GM04504 (cell line): ENCODE measurements at regions not wholly inside any gene's neighbourhood (a gene's known extent, or its start where the extent isn't known, plus 50 kb on each side); places are given as distances from the start of the nearest gene placed in this dataset.
A peak's percentile ranks its signal among the peaks of the same experiment; 100 is the strongest.
"Not testable (repeated sequence)": the region's sequence is repeated elsewhere in the genome, so short reads cannot be mapped to it uniquely, and the experiment has no call there.

Experiments
- DNase-seq: peaks from one replicate; pipeline ENCODE4 v3.0.0-alpha.2; 2012; ENCODE audit warnings: low read depth

DNA sequence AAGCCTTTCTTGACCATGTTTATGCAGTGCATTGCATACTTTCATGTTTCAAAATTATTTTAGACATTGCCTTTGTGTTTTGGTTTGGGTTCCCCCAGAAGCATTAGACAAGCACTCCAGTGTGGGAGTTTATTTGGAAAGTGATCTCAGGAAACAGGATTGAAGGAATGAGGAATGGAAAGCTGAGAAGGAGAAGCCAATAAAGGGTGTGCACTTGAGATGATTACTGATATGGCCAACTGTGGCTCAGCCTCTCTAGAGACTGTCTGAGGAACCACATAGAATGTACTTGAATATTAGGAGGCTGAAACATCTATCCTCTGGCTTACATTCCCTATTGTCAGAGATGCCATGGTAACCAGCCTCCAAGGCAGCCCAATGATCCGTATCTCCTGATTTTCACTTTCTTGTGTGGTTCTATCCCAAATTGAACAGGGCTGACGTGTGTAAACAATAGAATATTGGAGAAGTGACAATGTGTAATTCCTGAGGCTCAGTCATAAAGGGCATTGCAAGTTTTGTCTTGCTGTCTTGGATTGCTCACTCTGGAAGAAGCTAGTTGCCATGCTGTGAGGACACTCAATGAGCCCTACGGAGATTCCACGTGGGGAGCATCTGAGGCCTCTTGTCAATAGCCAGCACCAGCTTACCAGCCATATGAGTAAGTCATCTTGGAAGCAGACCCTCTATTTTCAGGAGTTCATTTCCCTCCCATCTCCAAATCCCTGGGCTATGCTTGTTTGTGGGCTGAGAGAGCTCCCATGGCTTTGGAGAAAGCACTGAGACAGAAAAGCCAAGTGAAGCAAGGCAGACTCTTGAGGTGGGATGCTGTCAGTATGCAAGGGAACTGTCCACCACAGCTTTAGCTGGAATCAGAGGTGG, 84.7 kb downstream of the SCN11A start:
- DNase-seq: no peak

DNA sequence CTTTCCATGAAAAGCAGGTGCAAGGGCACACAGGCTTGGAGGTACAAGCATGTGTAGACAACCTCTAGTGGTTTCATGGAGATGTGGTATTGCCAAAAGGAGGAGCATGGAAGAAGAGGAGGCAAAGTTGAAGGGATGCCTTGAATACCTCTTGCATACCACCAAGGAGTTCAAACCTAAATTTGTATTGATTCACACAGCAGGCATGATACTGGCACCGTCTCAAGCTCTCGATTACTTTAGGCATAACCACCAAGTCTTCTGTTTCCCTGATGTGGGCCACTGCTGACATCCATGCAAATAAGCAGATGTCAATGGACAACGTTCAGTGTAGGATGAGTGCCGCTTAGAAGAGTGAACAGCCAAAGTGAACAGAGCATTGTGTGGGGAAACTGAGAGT, 87.1 kb downstream of the SCN11A start:
- no peak for DNase-seq

DNA sequence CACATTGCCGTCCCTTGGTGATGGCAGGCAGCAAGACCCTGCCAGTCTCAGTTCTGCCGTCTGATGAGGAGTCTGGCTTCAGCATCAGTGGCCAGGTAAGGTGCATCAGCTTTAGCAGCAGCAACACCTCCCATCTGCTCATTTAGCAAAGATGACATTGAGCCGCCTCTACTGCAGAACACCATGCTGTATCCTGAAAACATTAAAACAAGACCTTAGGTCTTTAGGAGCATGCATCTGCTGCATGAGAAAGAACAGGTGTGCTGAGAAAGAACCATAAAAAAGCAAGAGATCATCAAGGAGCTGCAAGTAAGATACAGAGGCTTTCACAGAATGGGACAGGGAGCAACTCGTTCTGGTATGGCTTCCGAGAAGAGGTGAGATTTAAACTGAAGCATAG, 87.5 kb downstream of the SCN11A start:
- no peak for DNase-seq

DNA sequence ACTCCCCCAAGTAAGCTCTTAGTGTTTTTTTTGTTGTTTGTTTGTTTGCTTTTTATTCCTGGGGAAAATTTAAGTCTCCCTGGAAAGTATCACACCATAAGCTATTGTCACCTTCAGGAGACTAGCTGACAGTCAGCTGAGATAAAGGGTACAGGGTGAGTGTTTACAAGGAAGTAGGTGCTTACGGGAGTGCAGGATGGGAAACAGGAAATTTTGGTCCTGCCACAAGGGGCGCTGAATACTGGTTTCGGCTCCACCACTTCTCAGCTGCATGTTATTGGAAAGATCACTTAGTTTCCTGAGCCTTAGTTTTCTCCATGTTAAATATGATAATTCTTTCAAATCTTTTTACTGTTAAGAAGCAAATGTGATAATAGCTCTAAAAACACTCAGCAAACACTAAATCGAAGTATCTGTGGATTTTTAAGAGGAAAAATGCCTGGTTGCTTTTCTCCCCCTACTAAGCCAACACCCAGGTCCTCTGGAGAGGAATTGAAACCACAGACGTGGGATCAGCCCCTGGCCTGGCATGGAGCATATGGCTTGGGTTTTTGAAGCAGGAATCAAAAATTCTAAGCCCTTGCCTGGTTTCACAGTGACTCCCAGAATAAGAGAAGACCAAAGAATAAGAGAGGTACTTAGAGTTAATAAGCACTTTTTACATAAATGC, 90.7 kb downstream of the SCN11A start:
- peak; percentile 11 for DNase-seq

DNA sequence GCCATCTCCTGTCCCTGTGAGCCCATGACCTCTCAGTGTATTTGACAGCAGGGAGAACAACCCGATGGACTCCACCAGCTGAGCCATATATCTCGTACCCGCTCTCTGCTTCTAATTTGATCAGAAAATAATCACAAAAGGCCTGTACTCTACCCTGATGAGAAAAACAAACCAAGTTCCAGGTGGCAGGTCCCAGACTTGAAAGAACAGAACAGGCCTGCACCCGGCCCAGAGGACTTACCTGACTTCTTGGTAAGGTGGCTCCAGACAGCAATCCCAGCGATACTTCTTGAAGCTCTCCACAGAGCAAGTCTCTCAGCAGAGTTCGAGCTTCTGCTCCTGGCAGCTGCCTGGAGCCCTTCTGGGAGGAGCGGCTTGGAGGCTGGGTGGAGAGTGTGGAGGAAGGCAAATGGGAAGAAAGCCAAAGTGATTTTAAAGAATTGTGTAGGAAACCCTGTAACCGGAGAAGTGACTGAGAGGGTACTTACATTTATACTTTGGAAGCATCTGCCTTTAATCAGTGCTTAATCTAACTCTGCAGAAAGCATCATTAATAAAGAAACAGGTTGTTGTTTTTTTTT, 91.6 kb downstream of the SCN11A start:
- DNase-seq: no peak

DNA sequence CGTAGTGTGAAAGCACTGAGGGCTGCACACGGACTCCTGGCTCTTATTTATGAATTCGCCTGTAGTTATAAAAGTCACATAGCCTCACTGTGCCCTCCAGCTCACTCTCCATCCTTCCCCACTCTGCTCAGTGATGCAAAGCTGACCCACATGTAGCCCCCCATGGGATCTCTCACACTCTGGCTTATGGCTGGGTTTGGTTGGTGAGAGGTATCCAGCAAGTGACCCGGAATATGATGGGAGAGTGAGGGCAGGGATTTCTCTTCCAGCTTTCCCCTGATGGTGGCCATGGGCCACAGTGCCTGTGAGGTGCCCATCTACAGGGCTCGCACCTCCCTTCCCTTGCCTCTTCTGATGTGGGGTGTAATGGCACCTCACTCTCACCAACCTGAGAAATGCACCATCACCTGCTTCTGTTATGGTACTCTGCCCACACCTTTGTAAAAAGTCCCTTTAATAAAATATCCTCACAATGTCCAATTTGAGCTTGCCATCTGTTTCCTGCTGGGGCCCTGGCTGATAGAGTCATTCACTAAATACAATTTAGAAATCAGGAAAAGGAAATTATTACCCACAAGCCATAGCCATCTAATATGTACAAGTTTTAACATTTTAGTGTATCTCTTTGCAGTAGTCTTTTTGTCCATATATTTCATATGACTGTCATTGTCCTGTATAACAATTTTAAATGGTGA, 93.6 kb downstream of the SCN11A start:
- DNase-seq: no peak

DNA sequence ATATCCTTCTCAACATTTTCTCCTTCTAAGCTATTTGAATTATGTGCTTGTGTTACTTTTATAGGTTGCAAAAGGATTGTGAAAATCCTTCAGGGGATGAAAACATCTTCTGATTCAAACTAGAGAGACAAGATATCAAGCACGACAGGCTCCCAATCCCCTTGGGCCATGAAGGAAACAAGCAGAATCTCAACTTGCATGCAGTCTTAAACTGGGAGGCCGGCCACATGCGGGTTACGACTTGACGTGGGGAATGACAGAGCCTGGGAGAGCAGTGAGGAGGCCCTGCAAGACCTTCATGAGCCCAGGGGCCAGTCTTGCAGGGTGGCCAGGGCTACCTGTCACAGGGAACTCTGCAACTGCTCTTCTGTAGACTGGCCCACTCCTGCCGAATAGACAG, 94.4 kb downstream of the SCN11A start:
- no peak for DNase-seq

DNA sequence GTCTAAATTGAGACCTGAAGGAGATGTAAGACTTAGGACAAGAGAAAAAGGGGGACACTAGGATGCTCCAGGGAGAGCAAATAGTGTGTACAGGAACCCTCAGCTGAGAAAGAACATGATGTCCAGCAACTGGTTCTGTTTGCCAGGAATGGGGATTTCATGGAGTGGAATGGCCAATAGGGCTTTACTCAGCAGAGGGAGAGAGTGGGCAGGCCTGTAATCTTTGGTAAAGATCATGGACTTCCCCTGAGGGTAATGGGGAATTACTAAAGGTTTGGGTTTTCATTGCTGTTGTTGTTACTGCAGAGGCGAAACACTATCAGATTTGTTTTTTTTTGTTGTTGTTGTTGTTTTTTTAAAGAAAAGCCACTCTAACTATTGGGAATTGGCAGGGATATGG, 99.0 kb downstream of the SCN11A start:
- no peak for DNase-seq

DNA sequence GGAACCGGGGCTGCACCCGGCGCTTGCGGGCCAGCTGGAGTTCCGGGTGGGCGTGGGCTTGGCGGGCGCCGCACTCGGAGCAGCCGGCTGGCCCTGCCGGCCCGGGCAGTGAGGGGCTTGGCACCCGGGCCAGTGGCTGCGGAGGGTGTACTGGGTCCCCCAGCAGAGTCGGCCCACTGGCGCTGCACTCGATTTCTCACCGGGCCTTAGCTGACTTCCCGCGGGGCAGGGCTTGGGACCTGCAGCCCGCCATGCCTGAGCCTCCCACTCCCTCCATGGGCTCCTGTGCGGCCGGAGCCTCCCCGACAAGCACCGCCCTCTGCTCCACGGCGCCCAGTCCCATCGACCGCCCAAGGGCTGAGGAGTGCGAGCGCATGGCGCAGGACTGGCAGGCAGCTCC, 100.6 kb downstream of the SCN11A start:
- not testable (repeated sequence) for DNase-seq

DNA sequence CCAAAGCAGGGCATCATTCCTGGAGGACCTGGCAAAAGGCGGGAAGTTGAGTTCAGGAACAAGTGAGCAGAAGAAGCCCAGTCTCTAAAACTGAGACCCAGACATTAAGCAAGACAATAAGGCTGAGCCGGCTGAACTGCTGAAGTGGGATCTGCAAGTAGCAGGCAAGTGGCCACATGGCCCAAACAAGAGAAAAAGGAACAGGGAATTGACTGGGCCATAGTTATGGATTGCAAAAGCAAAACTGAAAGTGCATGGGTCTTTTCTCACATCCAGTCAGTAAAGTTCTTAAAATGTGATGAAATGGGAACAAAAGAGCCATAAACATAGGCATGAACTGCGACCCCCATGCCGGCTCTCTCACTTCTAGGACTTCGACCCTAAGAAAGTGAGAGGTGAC, 101.2 kb downstream of the SCN11A start:
- DNase-seq: no peak

DNA sequence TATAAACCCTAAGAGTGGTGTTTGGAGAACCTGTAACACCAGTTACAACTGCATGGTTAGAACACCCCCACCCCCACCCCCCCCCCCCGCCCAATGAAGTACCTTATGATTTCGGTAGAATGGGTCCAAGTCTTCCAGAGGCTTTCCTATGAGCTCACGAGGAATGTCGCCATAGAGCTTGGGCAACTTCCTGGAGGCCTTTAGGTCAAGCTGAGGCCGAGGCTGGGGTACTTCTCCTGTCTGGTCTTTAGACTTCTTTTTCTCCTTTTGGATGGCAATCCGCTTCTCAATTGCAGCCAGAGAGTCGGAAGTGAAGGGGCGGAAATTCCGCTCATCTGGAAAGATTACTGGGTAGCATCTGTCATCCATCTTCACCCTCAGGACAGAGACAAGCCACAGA, 101.8 kb downstream of the SCN11A start:
- no peak for DNase-seq

DNA sequence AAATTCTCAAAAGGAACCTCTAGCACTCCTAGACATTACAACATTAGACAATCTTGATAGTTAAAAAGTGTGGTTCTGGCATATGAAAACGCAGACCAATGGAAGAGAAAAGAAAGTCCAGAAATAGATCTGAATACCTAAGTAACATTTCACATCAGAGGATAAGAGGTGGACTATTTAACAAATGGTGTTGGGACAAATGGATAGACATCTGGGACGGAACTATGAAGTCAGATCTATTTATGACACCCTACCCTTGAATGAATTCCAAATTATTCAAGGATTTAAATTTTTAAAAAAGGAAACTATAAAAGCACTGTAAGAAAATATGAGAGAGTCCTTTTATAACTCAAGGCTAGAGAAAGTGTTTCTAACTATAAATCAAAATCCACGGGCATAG, 111.3 kb downstream of the SCN11A start:
- no peak for DNase-seq

DNA sequence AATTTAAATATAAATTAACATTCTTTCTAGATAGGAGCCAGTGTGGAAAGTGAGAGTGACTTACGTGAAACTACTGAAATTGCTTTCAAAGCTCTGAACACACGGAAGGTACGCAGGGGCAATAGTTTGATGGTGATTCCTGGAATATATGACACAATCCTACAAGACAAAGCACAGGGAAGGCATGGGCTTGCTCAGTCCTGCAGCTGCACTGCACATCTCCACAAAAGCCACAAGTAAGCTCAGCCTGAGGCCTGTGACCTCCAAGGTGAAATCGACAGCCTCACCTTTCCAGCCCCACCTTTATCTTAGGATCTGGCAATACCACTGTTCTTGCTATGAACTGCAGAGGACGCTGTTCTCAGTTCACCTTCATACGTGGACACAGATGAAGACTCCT, 109.3 kb upstream of the SCN10A start:
- no peak for DNase-seq

DNA sequence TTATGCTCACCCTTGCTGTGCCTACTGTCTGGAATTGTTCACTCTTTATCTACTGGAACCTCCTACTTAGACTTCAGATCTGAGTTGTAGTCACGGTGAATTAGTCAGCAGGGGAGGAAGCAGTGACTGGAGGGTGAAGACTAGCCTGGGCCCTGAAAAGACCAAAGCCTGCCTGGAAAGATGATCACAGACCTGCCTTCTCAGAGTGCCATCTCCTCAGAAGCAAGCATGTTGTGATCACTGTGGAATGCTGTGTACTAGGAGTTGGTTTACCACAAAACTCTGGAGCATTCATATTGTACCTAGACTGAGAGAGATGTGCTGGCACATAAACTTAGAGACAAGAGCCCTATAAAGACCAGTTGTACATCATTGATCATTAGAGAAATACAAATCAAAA, 100.7 kb upstream of the SCN10A start:
- DNase-seq: peak; percentile 10

DNA sequence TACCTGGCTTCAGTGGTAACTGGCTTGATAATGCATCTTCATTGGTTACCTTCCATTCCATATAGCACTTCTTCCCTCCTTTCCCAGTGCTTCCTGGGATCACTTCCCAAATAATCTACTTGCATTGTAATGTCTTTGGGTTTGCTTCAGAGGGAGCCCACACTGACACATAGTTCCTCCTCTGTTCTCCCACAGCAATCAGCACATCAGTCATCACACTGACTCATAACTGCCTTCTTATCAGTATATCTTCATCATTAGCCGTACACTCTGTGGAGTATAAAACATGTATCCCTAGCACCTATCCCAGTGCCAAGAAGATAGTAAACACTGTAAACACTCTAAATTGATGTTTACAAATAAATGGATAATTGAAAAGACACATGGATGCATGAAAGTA, 91.4 kb upstream of the SCN10A start:
- no peak for DNase-seq

DNA sequence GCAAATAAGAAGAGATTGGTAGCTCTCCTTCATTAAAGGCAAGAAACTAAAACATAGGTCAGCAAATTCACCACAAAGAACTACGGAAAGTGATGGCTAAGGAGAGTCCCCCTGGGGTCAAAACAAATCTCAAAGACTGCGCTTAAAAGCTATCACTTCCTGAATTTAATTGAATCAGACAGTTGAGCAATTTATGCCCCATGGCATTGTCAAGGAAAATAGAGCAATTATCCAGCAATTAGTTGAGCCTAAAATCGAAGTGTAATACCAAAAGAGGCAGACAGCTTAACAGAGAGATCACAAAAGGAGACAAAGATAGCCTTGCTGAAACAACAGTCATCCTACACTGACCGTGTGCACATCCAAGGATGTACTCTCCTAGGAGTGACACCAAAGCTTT, 74.4 kb upstream of the SCN10A start:
- DNase-seq: no peak

DNA sequence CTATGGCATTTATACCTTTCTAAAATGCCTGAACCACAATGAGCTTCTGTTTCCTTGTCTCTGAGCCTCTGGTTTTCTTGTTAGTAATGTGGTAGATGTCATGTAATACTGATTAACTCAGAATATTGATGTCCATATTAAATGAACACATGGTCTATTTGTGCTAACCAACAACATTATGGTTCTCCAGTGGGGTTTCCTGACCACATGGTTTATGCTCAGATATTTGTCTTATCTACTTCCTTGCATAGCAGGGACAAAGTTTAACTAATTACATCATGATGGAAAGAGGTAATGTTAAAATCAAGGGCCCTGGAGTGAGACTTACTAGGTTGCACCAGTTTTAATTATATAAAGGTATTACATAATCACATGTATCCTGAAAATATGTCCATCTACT, 62.6 kb upstream of the SCN10A start:
- DNase-seq: no peak
